HAP-1 (cell line): ENCODE measurements at regions not wholly inside any gene's neighbourhood (a gene's known extent, or its start where the extent isn't known, plus 50 kb on each side); places are given as distances from the start of the nearest gene placed in this dataset.

ENCODE experiments used
- DNase-seq, 2 experiments: peaks; one replicate each; pipeline ENCODE4 v3.0.0-alpha.2; 2016 to 2020; ENCODE audit warnings: low spot score in 2 of 2
- H3K27me3 ChIP-seq: fragments of 250-450 bp; sonication (Bioruptor Pico); 2 replicates; pipeline ENCODE4 v1.5.1; 2020; ENCODE audit warnings: low read depth, mild to moderate bottlenecking, moderate library complexity
- H3K36me3 ChIP-seq: fragments of 250-450 bp; sonication (Bioruptor Pico); replicated peaks from 2 replicates; pipeline ENCODE4 v1.5.1; 2020; ENCODE audit warnings: mild to moderate bottlenecking
- H3K4me1 ChIP-seq: fragments of 250-450 bp; sonication (Bioruptor Pico); 2 replicates; pipeline ENCODE4 v1.5.1; 2020; ENCODE audit warnings: mild to moderate bottlenecking
- H3K4me3 ChIP-seq: fragments of 250-450 bp; sonication (Bioruptor Pico); 2 replicates; pipeline ENCODE4 v1.5.1; 2020; ENCODE audit warnings: mild to moderate bottlenecking, moderate library complexity
- H3K9me3 ChIP-seq: fragments of 250-450 bp; sonication (Bioruptor Pico); 2 replicates; pipeline ENCODE4 v1.5.1; 2020; ENCODE audit warnings: mild to moderate bottlenecking, moderate library complexity
- in situ Hi-C: fragments of 300-500 bp; cut with MboI; formaldehyde crosslinking; loops from 3 replicates; pipeline ENCODE4 v1.14.3; 2020; ENCODE audit warnings: low sequenced_read_pairs, inconsistent platforms, mixed read lengths

GRCh38 chr2:155714983-155715382, 617.5 kb downstream of the NR4A2 start:
- in situ Hi-C loops = no loop called here
- Histone ChIP-seq H3K4me3 (no peak overlapping the region), H3K9me3 (no peaks in the 10 kb centered on the region), H3K27me3 (no peaks in the 10 kb centered on the region), H3K36me3 (no peaks in the 10 kb centered on the region), H3K4me1 (no peaks in the 10 kb centered on the region)
- no peak for DNase-seq

- H3K36me3 ChIP-seq = no peaks in the 10 kb centered on the region
- DNase-seq = peak in 1 of 2 experiments; percentile 7
Observed at GRCh38 chr2:155708071-155708470, 624.5 kb downstream of the NR4A2 start.

GRCh38 chr2:155703917-155704316, 628.6 kb downstream of the NR4A2 start:
- Histone ChIP-seq H3K27me3 (no peaks in the 10 kb centered on the region), H3K9me3 (no peaks in the 10 kb centered on the region), H3K36me3 (no peaks in the 10 kb centered on the region), H3K4me3 (no peak overlapping the region), H3K4me1 (no peaks in the 10 kb centered on the region)
- in situ Hi-C loops = no loop called here
- no peak for DNase-seq

More at GRCh38 chr2:155708071-155708470, 624.5 kb downstream of the NR4A2 start:
- no peaks in the 10 kb centered on the region for H3K27me3 ChIP-seq
- in situ Hi-C loops = no loop called here
- no peaks in the 10 kb centered on the region for H3K4me1 ChIP-seq
- H3K9me3 ChIP-seq = no peaks in the 10 kb centered on the region
- H3K4me3 ChIP-seq = no peak overlapping the region

GRCh38 chr2:155703048-155703447, 629.5 kb downstream of the NR4A2 start:
- Histone ChIP-seq H3K36me3 (no peaks in the 10 kb centered on the region), H3K9me3 (no peaks in the 10 kb centered on the region), H3K4me3 (no peak overlapping the region), H3K4me1 (no peaks in the 10 kb centered on the region), H3K27me3 (no peaks in the 10 kb centered on the region)
- no peak for DNase-seq
- in situ Hi-C loops = no loop called here

GRCh38 chr2:155701721-155702120, 630.8 kb downstream of the NR4A2 start:
- DNase-seq = no peak
- H3K36me3 ChIP-seq = no peaks in the 10 kb centered on the region
- no peaks in the 10 kb centered on the region for H3K9me3 ChIP-seq
- no peak overlapping the region for H3K4me3 ChIP-seq
- H3K27me3 ChIP-seq = no peaks in the 10 kb centered on the region
- in situ Hi-C loops = no loop called here
- no peaks in the 10 kb centered on the region for H3K4me1 ChIP-seq

GRCh38 chr2:155696571-155696970, 636.0 kb downstream of the NR4A2 start:
- in situ Hi-C loops = no loop called here
- no peak for DNase-seq

GRCh38 chr2:155695505-155695904, 637.0 kb downstream of the NR4A2 start:
- H3K36me3 ChIP-seq = no peaks in the 10 kb centered on the region
- in situ Hi-C loops = no loop called here

More at GRCh38 chr2:155696571-155696970, 636.0 kb downstream of the NR4A2 start:
- Histone ChIP-seq H3K9me3 (no peaks in the 10 kb centered on the region), H3K36me3 (no peaks in the 10 kb centered on the region), H3K4me3 (no peak overlapping the region), H3K4me1 (no peaks in the 10 kb centered on the region), H3K27me3 (no peaks in the 10 kb centered on the region)

GRCh38 chr2:155692856-155693255, 639.7 kb downstream of the NR4A2 start:
- no peaks in the 10 kb centered on the region for H3K9me3 ChIP-seq
- no peaks in the 10 kb centered on the region for H3K36me3 ChIP-seq
- no peaks in the 10 kb centered on the region for H3K4me1 ChIP-seq
- H3K4me3 ChIP-seq = no peak overlapping the region
- DNase-seq = no peak
- in situ Hi-C loops = no loop called here
- H3K27me3 ChIP-seq = no peaks in the 10 kb centered on the region

More at GRCh38 chr2:155695505-155695904, 637.0 kb downstream of the NR4A2 start:
- Histone ChIP-seq H3K9me3 (no peaks in the 10 kb centered on the region), H3K27me3 (no peaks in the 10 kb centered on the region), H3K4me3 (no peak overlapping the region), H3K4me1 (no peaks in the 10 kb centered on the region)
- no peak for DNase-seq

- no peaks in the 10 kb centered on the region for H3K27me3 ChIP-seq
- H3K4me1 ChIP-seq = no peaks in the 10 kb centered on the region
- in situ Hi-C loops = no loop called here
- no peak for DNase-seq
- H3K9me3 ChIP-seq = no peaks in the 10 kb centered on the region
- H3K36me3 ChIP-seq = no peaks in the 10 kb centered on the region
- H3K4me3 ChIP-seq = no peak overlapping the region
Observed at GRCh38 chr2:155692106-155692505, 640.4 kb downstream of the NR4A2 start.

GRCh38 chr2:155690785-155691184, 641.7 kb downstream of the NR4A2 start:
- no peak overlapping the region for H3K4me3 ChIP-seq
- in situ Hi-C loops = no loop called here
- no peaks in the 10 kb centered on the region for H3K4me1 ChIP-seq
- H3K9me3 ChIP-seq = no peaks in the 10 kb centered on the region
- H3K36me3 ChIP-seq = no peaks in the 10 kb centered on the region
- DNase-seq = no peak
- no peaks in the 10 kb centered on the region for H3K27me3 ChIP-seq

- H3K9me3 ChIP-seq = no peaks in the 10 kb centered on the region
- no peak for DNase-seq
- H3K27me3 ChIP-seq = no peaks in the 10 kb centered on the region
- in situ Hi-C loops = no loop called here
- no peaks in the 10 kb centered on the region for H3K4me1 ChIP-seq
- H3K4me3 ChIP-seq = no peak overlapping the region
- no peaks in the 10 kb centered on the region for H3K36me3 ChIP-seq
Observed at GRCh38 chr2:155689791-155690190, 642.7 kb downstream of the NR4A2 start.

GRCh38 chr2:155687181-155687580, 645.3 kb downstream of the NR4A2 start:
- H3K4me1 ChIP-seq = no peaks in the 10 kb centered on the region
- peaks cover 3% of the 10 kb centered on the region; the same call in 1 of the 2 replicates for H3K27me3 ChIP-seq
- in situ Hi-C loops = no loop called here
- no peaks in the 10 kb centered on the region for H3K36me3 ChIP-seq
- H3K9me3 ChIP-seq = no peaks in the 10 kb centered on the region
- no peak overlapping the region for H3K4me3 ChIP-seq
- no peak for DNase-seq

- H3K9me3 ChIP-seq = no peaks in the 10 kb centered on the region
- in situ Hi-C loops = no loop called here
- DNase-seq = no peak
- no peaks in the 10 kb centered on the region for H3K36me3 ChIP-seq
- no peak overlapping the region for H3K4me3 ChIP-seq
- H3K4me1 ChIP-seq = no peaks in the 10 kb centered on the region
- H3K27me3 ChIP-seq = peaks cover 3% of the 10 kb centered on the region; the same call in 1 of the 2 replicates
Observed at GRCh38 chr2:155679647-155680046, 652.9 kb downstream of the NR4A2 start.

GRCh38 chr2:155675920-155676319, 656.6 kb downstream of the NR4A2 start:
- Histone ChIP-seq H3K4me1 (no peaks in the 10 kb centered on the region), H3K9me3 (no peaks in the 10 kb centered on the region), H3K36me3 (no peaks in the 10 kb centered on the region), H3K4me3 (no peak overlapping the region), H3K27me3 (no peaks in the 10 kb centered on the region)
- in situ Hi-C loops = no loop called here
- DNase-seq = no peak

- no peak for DNase-seq
- Histone ChIP-seq H3K4me1 (no peaks in the 10 kb centered on the region), H3K9me3 (no peaks in the 10 kb centered on the region), H3K4me3 (no peak overlapping the region), H3K36me3 (no peaks in the 10 kb centered on the region), H3K27me3 (no peaks in the 10 kb centered on the region)
- in situ Hi-C loops = no loop called here
Observed at GRCh38 chr2:155665704-155666103, 666.8 kb downstream of the NR4A2 start.
